ENCODE measurements at regions not wholly inside any gene's neighbourhood (a gene's known extent, or its start where the extent isn't known, plus 50 kb on each side); places are given as distances from the start of the nearest gene placed in this dataset.

GRCh38 chr6:158249340-158249836 is 62.9 kb upstream of the TULP4 start:
- no peak for DNase-seq (ENCODE audit: low read depth, low spot score)
- H3K27me3 ChIP-seq (ENCODE audit: insufficient read depth, low read length) = no peaks in the 10 kb centered on the region
- ChIA-PET POLR2A (no interaction called here), RAD21 (ENCODE audit: low non-redundant PET in 1 of 2, low total read pairs in 2 of 2, uncharacterized antibody in 2 of 2, unreplicated experiment in 2 of 2) (no interaction called here), CTCF (no interaction called here)
- H4K20me1 ChIP-seq (ENCODE audit: insufficient read depth) = peaks cover 13% of the 10 kb centered on the region; the same call in 1 of the 2 replicates
- H3K36me3 ChIP-seq (ENCODE audit: control insufficient read depth in 1 of 2, insufficient read depth in 2 of 2, low read length in 2 of 2) = no peaks in the 10 kb centered on the region
- no peaks in the 10 kb centered on the region for H3K9me3 ChIP-seq (ENCODE audit: control insufficient read depth in 1 of 2, insufficient read depth in 1 of 2, low read depth in 1 of 2, low read length in 2 of 2)
- H3K4me3 ChIP-seq (replicated peaks in 1 of 2; ENCODE audit: low read depth in 1 of 2, low read length in 2 of 2) = no peak overlapping the region
- no peak for ATAC-seq
- no peak overlapping the region for H3K4me2 ChIP-seq (ENCODE audit: low read length)
- H3K27ac ChIP-seq (ENCODE audit: low read depth, low read length) = no peak overlapping the region
- no peaks in the 10 kb centered on the region for H3K9me2 ChIP-seq (ENCODE audit: insufficient read depth)
- no peak for TF ChIP-seq ATF3 (IDR thresholded peaks at IDR 0.05)
- TF ChIP-seq POLR2AphosphoS5 (IDR thresholded peaks at IDR 0.05; ENCODE audit: low read depth, low read length) = no peak
- no peak for TF ChIP-seq SRF (IDR thresholded peaks at IDR 0.05; ENCODE audit: low read depth)
- TF ChIP-seq ZFX (IDR thresholded peaks at IDR 0.05) = no peak
- TF ChIP-seq ZNF274 (IDR thresholded peaks at IDR 0.05; ENCODE audit: low read depth, low read length) = no peak
- peaks cover 75% of the 10 kb centered on the region for H3K79me2 ChIP-seq (ENCODE audit: insufficient read depth, low read length)
- intact Hi-C loops (cut with micrococcal nuclease) = no loop called here
- no TSS peak for BruUV-seq (replicated peaks)
- no peak overlapping the region for H2AFZ ChIP-seq (ENCODE audit: low read depth, low read length, poor library complexity, severe bottlenecking)
- H3K9ac ChIP-seq (ENCODE audit: low read length) = no peak overlapping the region
- H3K4me1 ChIP-seq (ENCODE audit: control insufficient read depth in 1 of 2, insufficient read depth in 2 of 2, low read length in 2 of 2) = no peaks in the 10 kb centered on the region

GRCh38 chr6:158251565-158251964 is 60.7 kb upstream of the TULP4 start:
- intact Hi-C loops (cut with micrococcal nuclease) = no loop called here
- Histone ChIP-seq H3K27me3 (ENCODE audit: insufficient read depth, low read length) (no peaks in the 10 kb centered on the region), H3K9ac (ENCODE audit: low read length) (no peak overlapping the region), H3K4me1 (ENCODE audit: control insufficient read depth in 1 of 2, insufficient read depth in 2 of 2, low read length in 2 of 2) (no peaks in the 10 kb centered on the region), H3K79me2 (ENCODE audit: insufficient read depth, low read length) (peaks cover 79% of the 10 kb centered on the region), H3K4me2 (ENCODE audit: low read length) (no peak overlapping the region), H3K27ac (ENCODE audit: low read depth, low read length) (no peak overlapping the region), H3K36me3 (ENCODE audit: control insufficient read depth in 1 of 2, insufficient read depth in 2 of 2, low read length in 2 of 2) (no peaks in the 10 kb centered on the region), H2AFZ (ENCODE audit: low read depth, low read length, poor library complexity, severe bottlenecking) (no peak overlapping the region), H3K4me3 (replicated peaks in 1 of 2; ENCODE audit: low read depth in 1 of 2, low read length in 2 of 2) (no peak overlapping the region), H3K9me3 (ENCODE audit: control insufficient read depth in 1 of 2, insufficient read depth in 1 of 2, low read depth in 1 of 2, low read length in 2 of 2) (no peaks in the 10 kb centered on the region), H3K9me2 (ENCODE audit: insufficient read depth) (no peaks in the 10 kb centered on the region), H4K20me1 (ENCODE audit: insufficient read depth) (peaks cover 8% of the 10 kb centered on the region; the same call in 1 of the 2 replicates)
- ChIA-PET POLR2A (interaction anchor here (0.6 kb wide), 1 partner anchor 748 kb away, joined by 3 read pairs; no protein-coding TSS in a partner anchor), CTCF (no interaction called here), RAD21 (ENCODE audit: low non-redundant PET in 1 of 2, low total read pairs in 2 of 2, uncharacterized antibody in 2 of 2, unreplicated experiment in 2 of 2) (no interaction called here)
- TF ChIP-seq POLR2AphosphoS5 (IDR thresholded peaks at IDR 0.05; ENCODE audit: low read depth, low read length) (no peak), SIN3A (IDR thresholded peaks at IDR 0.05; ENCODE audit: low read depth) (no peak)
- no TSS peak for BruUV-seq (replicated peaks)
- no peak for DNase-seq (ENCODE audit: low read depth, low spot score)
- no peak for ATAC-seq

Measured in HCT116 (cell line).